ENCODE measurements at regions not wholly inside any gene's neighbourhood (a gene's known extent, or its start where the extent isn't known, plus 50 kb on each side); places are given as distances from the start of the nearest gene placed in this dataset.

DNA sequence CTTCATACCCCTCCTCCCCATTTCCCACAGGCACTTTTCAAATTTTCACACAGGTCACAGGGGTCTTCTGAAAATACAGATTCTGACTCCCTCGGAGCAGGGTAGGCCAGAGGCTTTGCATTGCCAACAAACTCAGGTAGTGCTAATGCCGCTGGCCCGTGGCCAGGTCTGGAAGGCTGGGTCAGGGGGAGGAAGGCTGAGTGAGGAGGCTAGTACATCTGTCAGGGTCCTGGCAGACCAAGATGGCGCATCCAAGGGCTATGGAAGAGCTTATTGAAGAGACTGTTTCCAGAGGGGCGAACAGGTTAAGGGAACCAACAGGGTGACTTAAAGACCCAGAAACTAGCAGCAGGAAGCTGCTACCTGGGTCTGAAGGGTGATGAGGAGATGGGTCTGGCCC, 336.7 kb upstream of the ID2 start:
- TF ChIP-seq, protein P1, sequence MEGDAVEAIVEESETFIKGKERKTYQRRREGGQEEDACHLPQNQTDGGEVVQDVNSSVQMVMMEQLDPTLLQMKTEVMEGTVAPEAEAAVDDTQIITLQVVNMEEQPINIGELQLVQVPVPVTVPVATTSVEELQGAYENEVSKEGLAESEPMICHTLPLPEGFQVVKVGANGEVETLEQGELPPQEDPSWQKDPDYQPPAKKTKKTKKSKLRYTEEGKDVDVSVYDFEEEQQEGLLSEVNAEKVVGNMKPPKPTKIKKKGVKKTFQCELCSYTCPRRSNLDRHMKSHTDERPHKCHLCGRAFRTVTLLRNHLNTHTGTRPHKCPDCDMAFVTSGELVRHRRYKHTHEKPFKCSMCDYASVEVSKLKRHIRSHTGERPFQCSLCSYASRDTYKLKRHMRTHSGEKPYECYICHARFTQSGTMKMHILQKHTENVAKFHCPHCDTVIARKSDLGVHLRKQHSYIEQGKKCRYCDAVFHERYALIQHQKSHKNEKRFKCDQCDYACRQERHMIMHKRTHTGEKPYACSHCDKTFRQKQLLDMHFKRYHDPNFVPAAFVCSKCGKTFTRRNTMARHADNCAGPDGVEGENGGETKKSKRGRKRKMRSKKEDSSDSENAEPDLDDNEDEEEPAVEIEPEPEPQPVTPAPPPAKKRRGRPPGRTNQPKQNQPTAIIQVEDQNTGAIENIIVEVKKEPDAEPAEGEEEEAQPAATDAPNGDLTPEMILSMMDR (IDR thresholded peaks at IDR 0.05; ENCODE audit: low read length) = no peak
- TF ChIP-seq EZH2phosphoT487 (IDR thresholded peaks at IDR 0.05; ENCODE audit: low read length) = no peak
